ENCODE measurements at regions not wholly inside any gene's neighbourhood (a gene's known extent, or its start where the extent isn't known, plus 50 kb on each side); places are given as distances from the start of the nearest gene placed in this dataset.
"Not testable (repeated sequence)": the region's sequence is repeated elsewhere in the genome, so short reads cannot be mapped to it uniquely, and the experiment has no call there.

- no peak for DNase-seq
Observed at GRCh38 chr18:22753130-22753831, 179.8 kb upstream of the RBBP8 start.

DNA sequence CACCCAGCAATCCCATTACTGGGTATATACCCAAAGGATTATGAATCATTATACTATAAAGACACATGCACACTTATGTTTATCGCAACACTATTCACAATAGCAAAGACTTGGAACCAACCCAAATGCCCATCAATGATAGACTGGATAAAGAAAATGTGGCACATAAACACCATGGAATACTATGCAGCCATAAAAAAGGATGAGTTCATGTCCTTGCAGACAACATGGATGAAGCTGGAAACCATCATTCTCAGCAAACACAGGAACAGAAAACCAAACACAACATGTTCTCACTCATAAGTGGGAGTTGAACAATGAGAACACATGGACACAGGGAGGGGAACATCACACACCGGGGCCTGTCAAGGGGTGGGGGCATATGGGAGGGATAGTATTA, 169.1 kb upstream of the RBBP8 start:
- not testable (repeated sequence) for DNase-seq

DNA sequence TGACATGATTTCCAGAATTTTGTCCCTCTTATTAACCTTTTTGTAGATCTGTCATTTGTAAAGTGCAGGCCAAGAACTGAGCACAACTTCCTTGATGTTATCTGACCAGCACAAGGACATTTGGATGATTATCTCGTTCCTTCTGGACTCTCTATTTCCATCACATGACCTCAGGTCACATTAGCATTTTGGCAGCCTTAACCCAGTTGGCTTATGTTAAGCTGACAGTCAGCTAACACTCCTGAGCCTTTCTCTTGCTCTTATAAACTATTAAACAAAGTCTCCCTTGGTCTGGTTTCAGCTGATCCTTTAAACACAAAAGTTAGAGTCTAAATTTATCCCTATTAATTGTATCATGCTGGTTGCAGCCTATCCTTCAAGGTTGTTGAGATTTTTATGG, 167.2 kb upstream of the RBBP8 start:
- no peak for DNase-seq

GRCh38 chr18:22767653-22768052, 165.5 kb upstream of the RBBP8 start:
- no peak for DNase-seq

GRCh38 chr18:22773944-22774343, 159.2 kb upstream of the RBBP8 start:
- no peak for DNase-seq

GRCh38 chr18:22778996-22779395, 154.1 kb upstream of the RBBP8 start:
- DNase-seq, result peak; percentile 18

GRCh38 chr18:22783245-22783644, 149.9 kb upstream of the RBBP8 start:
- no peak for DNase-seq

DNA sequence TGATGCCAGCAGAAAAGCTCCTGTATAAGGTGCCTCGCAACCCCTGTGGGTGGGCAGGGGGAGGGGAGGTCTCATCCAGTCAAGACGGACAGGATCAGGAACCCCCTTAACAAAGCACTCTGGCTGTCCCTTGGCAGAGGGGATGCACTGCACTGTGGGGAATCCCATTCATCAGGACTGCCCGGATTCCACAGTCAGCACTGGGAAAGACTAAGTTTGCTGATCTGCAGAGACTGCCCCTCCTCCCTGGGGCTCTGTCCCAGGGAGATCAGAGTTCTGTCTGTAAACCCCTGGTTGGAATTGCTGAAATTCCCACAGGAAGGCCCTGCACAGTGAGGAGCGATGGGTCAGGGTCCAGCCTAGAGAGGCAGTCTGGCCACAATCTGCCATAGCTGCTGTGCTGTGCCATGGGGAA, 149.5 kb upstream of the RBBP8 start:
- no peak for DNase-seq

GRCh38 chr18:22789052-22789451, 144.1 kb upstream of the RBBP8 start:
- no peak for DNase-seq

- no peak for DNase-seq
Observed at GRCh38 chr18:22789600-22789999, 143.5 kb upstream of the RBBP8 start.

DNA sequence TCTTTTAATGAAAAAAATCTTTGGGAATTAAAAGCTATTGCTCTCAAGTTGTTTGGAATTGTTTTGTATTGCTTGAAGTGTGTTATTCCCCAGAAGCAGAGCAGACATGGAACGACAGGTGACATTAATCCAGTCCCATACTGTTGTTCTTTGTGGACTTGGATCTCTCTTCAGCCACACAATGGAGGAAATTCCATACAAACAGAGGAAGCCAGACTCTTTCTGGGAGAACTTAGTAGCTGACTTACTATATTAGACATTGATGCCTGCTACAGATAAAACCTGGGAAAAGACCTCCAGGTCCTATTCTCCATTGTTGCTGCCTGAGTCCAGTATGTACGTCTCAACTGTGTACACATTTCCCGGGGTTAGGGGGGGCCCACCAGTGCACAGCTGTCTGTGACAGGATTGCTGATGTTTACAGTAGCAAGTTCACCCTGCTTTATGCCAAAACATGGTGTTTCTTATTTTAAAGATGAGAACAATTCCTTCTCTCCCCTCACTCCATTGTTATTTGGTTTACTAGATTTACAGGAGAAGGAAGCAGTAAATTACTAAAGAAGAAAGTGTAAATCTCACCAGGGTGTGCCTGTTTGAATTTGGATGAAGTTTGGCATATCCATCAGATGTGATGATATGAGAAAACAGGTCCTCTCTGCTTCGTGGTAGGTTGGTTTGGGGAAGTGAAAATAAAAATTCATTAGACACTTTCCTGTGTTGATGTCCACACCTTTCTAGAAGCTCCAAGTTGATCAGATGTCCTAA, 142.4 kb upstream of the RBBP8 start:
- no peak for DNase-seq

DNA sequence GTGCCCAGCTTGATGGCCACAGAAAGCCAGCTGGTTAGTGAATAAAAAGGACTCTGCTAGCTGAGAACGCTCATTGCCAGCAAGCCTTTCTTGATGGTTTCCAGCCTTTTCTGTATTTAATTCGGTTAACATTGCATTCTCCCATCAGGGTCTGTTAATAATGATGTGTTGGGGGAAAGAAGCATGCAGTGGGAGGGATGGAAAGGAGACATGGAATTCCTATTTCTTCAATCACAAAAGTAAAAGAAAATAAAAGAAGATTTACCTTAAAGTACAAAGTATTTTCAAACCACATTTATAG, 141.9 kb upstream of the RBBP8 start:
- no peak for DNase-seq

DNA sequence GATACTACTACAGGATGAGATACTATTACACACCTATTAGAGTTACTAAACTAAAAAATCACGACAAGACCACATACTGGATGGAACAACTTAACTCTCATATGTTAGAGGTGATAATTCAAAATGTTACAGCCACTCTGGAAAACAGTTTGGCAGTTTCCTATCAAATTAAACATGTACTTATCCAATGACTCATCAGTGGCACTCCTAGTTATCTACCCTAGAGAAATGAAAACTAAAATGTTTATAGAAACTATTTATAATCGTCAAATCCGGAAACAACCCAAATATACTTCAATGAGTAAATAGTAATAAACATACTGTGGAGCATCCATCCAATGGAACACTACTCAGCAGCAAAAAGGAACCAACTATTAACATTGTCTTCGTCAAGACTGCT, 137.0 kb upstream of the RBBP8 start:
- no peak for DNase-seq

- DNase-seq, result no peak
Observed at GRCh38 chr18:22800551-22800951, 132.6 kb upstream of the RBBP8 start.

- peak; percentile 40 for DNase-seq
Observed at GRCh38 chr18:22813648-22814328, 119.3 kb upstream of the RBBP8 start.

DNA sequence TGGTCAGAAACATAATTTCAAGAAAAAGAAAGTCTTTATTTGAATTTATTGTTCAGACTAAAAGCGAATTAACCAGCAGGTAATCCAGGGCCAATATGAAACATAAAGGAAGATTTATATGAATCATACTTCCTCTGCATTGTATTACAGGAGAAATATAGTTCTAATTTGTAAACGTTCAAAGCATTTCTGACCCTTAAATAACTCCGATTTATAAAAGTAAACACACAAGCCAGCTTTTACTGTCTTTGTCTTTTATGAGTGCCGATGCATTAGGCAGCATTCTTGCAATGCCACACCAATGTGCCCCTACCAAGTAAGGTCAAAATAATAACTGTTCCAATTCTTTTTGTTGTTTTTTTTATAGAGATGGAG, 118.8 kb upstream of the RBBP8 start:
- DNase-seq, result no peak

DNA sequence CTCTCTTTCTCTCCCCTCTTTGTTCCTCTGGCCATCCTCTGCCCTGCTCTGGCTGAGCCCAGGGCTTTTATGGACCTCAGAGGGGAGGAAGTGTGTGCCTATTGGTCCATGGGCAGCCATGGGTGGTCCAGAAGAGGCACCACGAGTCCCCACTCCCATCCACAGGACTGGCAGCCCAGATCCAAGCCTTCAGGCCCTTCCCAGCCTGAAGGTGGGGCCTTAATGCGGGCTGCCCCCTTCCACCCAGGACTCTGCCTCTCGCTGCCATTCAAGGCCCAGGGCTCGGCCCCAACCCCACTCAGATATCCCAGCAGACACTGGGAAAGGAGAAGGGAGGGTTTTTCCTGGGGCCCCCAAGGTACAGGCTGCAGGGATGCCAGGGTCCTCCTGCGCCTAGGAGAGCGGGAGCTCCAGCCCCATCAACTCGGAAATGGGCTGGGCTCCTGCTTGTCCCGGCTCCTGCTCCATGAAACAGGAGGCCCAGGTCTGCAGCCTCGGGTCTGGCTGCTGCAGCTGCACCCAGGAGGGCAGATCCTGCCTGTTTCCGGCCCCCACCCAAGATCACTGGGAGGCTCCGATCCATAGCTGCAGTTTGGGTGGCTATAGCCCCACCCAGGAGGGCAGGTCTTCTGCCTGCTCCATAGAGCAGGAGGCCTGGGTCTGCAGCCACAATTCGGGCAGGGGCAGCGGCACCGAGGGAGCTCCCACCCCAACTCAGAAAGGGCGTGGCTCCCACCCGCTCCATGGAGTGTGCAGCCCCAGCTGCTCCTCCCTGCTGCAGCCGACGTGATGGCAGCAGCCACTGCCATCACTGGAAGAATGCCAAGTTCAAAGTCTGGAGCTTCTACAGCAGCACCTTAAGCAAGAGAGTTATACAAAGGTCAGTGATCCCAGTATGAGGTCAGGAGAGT, 116.6 kb upstream of the RBBP8 start:
- peak; percentile 82 for DNase-seq

DNA sequence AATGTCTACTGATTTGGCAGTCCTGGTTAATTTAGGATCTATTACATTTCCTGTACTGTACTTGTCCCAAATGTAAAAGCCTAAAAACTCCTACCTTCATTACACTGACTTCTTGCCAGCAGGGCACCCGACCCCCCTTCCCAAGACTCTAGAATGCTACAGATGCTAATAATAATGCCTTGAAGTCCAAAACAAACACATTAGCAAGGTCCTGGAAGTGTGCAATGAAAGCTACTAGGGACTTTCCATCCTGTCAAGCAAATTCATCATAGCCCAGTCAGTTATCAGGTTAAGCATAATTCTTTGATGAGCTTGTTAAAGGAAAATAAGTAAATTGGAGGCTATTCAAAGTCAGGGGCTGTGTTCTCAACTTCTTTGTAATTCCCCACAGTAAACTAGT, 115.3 kb upstream of the RBBP8 start:
- DNase-seq, result no peak

GRCh38 chr18:22822024-22822423, 111.1 kb upstream of the RBBP8 start:
- no peak for DNase-seq

GRCh38 chr18:22822841-22823508, 110.2 kb upstream of the RBBP8 start:
- DNase-seq, result no peak

DNA sequence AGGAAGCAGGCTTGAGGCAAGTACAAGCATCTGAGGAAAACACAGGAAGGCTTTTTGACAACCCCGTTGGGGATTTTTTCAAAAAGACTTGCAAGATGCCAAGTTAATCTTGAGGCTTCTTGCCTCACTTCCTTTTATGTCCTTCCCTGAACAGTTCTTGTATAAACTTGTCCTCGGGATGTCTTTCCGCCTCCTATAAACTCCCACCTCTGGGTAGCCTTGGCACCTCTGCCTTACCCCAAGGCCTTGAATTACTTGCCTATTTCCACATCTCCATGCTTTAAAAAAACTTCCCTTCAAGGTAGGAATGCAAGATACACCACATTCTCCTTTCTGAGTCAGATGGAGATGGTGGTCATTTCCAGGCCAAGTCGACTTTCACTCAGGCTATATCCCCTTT, 106.4 kb upstream of the RBBP8 start:
- DNase-seq, result no peak

DNA sequence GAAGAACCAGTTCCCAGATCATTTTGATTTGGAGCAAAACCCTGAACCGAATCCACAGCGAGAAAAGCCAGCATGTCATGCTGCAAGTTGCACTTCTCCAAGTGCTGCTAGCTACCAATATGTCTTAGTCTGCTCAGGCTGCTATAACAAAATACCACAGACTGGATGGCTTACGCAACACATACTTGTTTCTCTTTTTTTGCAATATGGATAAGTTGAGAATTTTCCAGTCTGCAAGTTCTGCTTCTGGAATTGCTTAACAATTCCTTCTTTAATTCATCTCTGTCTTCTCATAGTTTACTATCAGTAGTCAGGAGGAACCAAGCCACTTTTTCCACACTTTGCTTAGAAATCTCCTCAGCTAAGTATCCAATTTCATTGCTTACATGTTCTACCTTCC, 105.9 kb upstream of the RBBP8 start:
- no peak for DNase-seq

GRCh38 chr18:22827741-22828140, 105.4 kb upstream of the RBBP8 start:
- DNase-seq, result no peak
